Neural cell (in vitro differentiated cells): ENCODE measurements at regions not wholly inside any gene's neighbourhood (a gene's known extent, or its start where the extent isn't known, plus 50 kb on each side); places are given as distances from the start of the nearest gene placed in this dataset.

Experiments
- H2AFZ ChIP-seq: fragments of 200-600, 300-800 bp; sonication (generic), shearing (Covaris generic); 2 replicates; pipeline ENCODE4 v1.6.0; 2014; ENCODE audit warnings: low read depth, mild to moderate bottlenecking, antibody characterized with exemption, low read length, moderate library complexity
- H3F3A ChIP-seq: fragments of 200-600 bp; shearing (Covaris generic); 2 replicates; pipeline ENCODE4 v1.6.1; 2016; ENCODE audit warnings: mild to moderate bottlenecking, moderate library complexity, mixed read lengths, antibody characterized with exemption, low read length; ENCODE audit not compliant: insufficient read depth, poor library complexity, severe bottlenecking
- H3K27ac ChIP-seq: fragments of 200-600, 300-800 bp; sonication (generic), shearing (Covaris generic); 2 replicates; pipeline ENCODE4 v1.5.1; 2014; ENCODE audit warnings: mild to moderate bottlenecking, low read length, moderate library complexity
- H3K27me3 ChIP-seq: fragments of 300-800, 200-600 bp; sonication (generic), shearing (Covaris generic); 2 replicates; pipeline ENCODE4 v1.6.0; 2014; ENCODE audit warnings: mild to moderate bottlenecking, low read depth, low read length, moderate library complexity; ENCODE audit not compliant: insufficient read depth
- H3K36me3 ChIP-seq: fragments of 300-800, 200-600 bp; sonication (generic), shearing (Covaris generic); 2 replicates; pipeline ENCODE4 v1.5.1; 2014; ENCODE audit warnings: mild to moderate bottlenecking, antibody characterized with exemption, low read length, moderate library complexity; ENCODE audit not compliant: insufficient read depth
- H3K4me2 ChIP-seq: fragments of 300-800, 200-600 bp; sonication (generic), shearing (Covaris generic); 2 replicates; pipeline ENCODE4 v1.6.0; 2014; ENCODE audit warnings: mild to moderate bottlenecking, low read length
- H3K4me3 ChIP-seq: fragments of 300-800, 200-600 bp; sonication (generic), shearing (Covaris generic); 2 replicates; pipeline ENCODE4 v1.5.1; 2014; ENCODE audit warnings: mild to moderate bottlenecking, low read length, moderate library complexity
- H3K79me2 ChIP-seq: fragments of 200-600 bp; shearing (Covaris generic); replicated peaks from 2 replicates; pipeline ENCODE4 v1.6.0; 2014; ENCODE audit warnings: mild to moderate bottlenecking, low read length, moderate library complexity; ENCODE audit not compliant: insufficient read depth
- H3K9ac ChIP-seq: fragments of 300-800, 200-600 bp; sonication (generic), shearing (Covaris generic); 2 replicates; pipeline ENCODE4 v1.6.1; 2016; ENCODE audit warnings: mild to moderate bottlenecking, low read length, mixed read lengths
- H3K9me2 ChIP-seq: fragments of 200-600 bp; shearing (Covaris generic); 2 replicates; pipeline ENCODE4 v1.6.1; 2016; ENCODE audit warnings: mild to moderate bottlenecking, low read length, mixed read lengths; ENCODE audit not compliant: insufficient read depth
- H3K9me3 ChIP-seq: fragments of 200-600, 300-800 bp; sonication (generic), shearing (Covaris generic); 2 replicates; pipeline ENCODE4 v1.6.1; 2016; ENCODE audit warnings: mild to moderate bottlenecking, mixed run types, low read length, moderate library complexity, mixed read lengths
- H4K20me1 ChIP-seq: fragments of 200-600 bp; shearing (Covaris generic); 2 replicates; pipeline ENCODE4 v1.6.1; 2016; ENCODE audit warnings: mild to moderate bottlenecking, mixed run types; ENCODE audit not compliant: insufficient read depth
- CTCF ChIP-seq: fragments of 450-650 bp; IDR thresholded peaks from 2 replicates; pipeline ENCODE4 v1.5.1; 2014; ENCODE audit warnings: antibody characterized with exemption, mild to moderate bottlenecking, moderate library complexity; ENCODE audit not compliant: poor library complexity, severe bottlenecking
- EP300 ChIP-seq: fragments of 450-650 bp; conservative IDR thresholded peaks from 2 replicates; pipeline ENCODE4 v1.6.1; 2014; ENCODE audit warnings: antibody characterized with exemption, mild to moderate bottlenecking, moderate library complexity; ENCODE audit not compliant: poor library complexity, severe bottlenecking
- EZH2 ChIP-seq: fragments of 200-600, 300-800 bp; shearing (Covaris generic), sonication (generic); IDR thresholded peaks from 2 replicates; pipeline ENCODE4 v1.6.1; 2014; ENCODE audit warnings: antibody characterized with exemption, low read length, borderline replicate concordance, mild to moderate bottlenecking; ENCODE audit not compliant: insufficient read depth, poor library complexity, severe bottlenecking
- MXI1 ChIP-seq: fragments of 450-650 bp; conservative IDR thresholded peaks from 2 replicates; pipeline ENCODE4 v1.6.1; 2014; ENCODE audit warnings: antibody characterized with exemption, mild to moderate bottlenecking; ENCODE audit not compliant: poor library complexity, severe bottlenecking
- POLR2AphosphoS5 ChIP-seq: IDR thresholded peaks from 2 replicates; pipeline ENCODE4 v1.6.1; 2012
- RAD21 ChIP-seq: fragments of 450-650 bp; conservative IDR thresholded peaks from 2 replicates; pipeline ENCODE4 v1.6.1; 2014; ENCODE audit warnings: antibody characterized with exemption, mild to moderate bottlenecking, moderate library complexity
- REST ChIP-seq: IDR thresholded peaks from 2 replicates; pipeline ENCODE4 v1.6.1; 2012; ENCODE audit warnings: borderline replicate concordance
- SMC3 ChIP-seq: fragments of 450-650 bp; conservative IDR thresholded peaks from 2 replicates; pipeline ENCODE4 v1.6.1; 2014; ENCODE audit warnings: antibody characterized with exemption, mild to moderate bottlenecking, moderate library complexity; ENCODE audit not compliant: poor library complexity
- TAF1 ChIP-seq: IDR thresholded peaks from 2 replicates; pipeline ENCODE4 v1.6.1; 2012; ENCODE audit warnings: low read depth

GRCh38 chr18:68489013-68489792 is 225.7 kb downstream of the TMX3 start:
- no peak overlapping the region for H3K4me3 ChIP-seq
- H3K9ac ChIP-seq, result no peak overlapping the region
- no peaks in the 10 kb centered on the region for H3K9me3 ChIP-seq
- H3K27me3 ChIP-seq, result no peaks in the 10 kb centered on the region
- no peaks in the 10 kb centered on the region for H3K36me3 ChIP-seq
- no peak overlapping the region for H3K27ac ChIP-seq
- H4K20me1 ChIP-seq, result no peaks in the 10 kb centered on the region
- no peaks in the 10 kb centered on the region for H3K9me2 ChIP-seq
- no peak overlapping the region for H2AFZ ChIP-seq
- H3K79me2 ChIP-seq, result no peaks in the 10 kb centered on the region
- H3K4me2 ChIP-seq, result no peak overlapping the region
- no peak for TF ChIP-seq SMC3
- TF ChIP-seq POLR2AphosphoS5, result no peak
- TF ChIP-seq TAF1, result no peak
- TF ChIP-seq RAD21, result no peak
- TF ChIP-seq EP300, result no peak
- TF ChIP-seq CTCF, result no peak
- TF ChIP-seq EZH2, result no peak
- TF ChIP-seq REST, result no peak
- TF ChIP-seq MXI1, result no peak
- H3F3A ChIP-seq, result no peaks in the 10 kb centered on the region

GRCh38 chr18:68484241-68484640 is 230.7 kb downstream of the TMX3 start:
- Histone ChIP-seq H3K36me3 (peaks cover 3% of the 10 kb centered on the region), H3K4me3 (no peak overlapping the region), H4K20me1 (no peaks in the 10 kb centered on the region), H3K79me2 (no peaks in the 10 kb centered on the region), H2AFZ (no peak overlapping the region), H3K9me3 (no peaks in the 10 kb centered on the region), H3K9ac (no peak overlapping the region), H3K27me3 (no peaks in the 10 kb centered on the region), H3K9me2 (no peaks in the 10 kb centered on the region), H3F3A (no peaks in the 10 kb centered on the region), H3K27ac (no peak overlapping the region), H3K4me2 (no peak overlapping the region)
- TF ChIP-seq SMC3, result no peak
- no peak for TF ChIP-seq TAF1
- no peak for TF ChIP-seq CTCF
- TF ChIP-seq RAD21, result no peak
- no peak for TF ChIP-seq POLR2AphosphoS5
- TF ChIP-seq MXI1, result no peak
- TF ChIP-seq EP300, result no peak
- TF ChIP-seq REST, result no peak
- TF ChIP-seq EZH2, result no peak
